ENCODE measurements at regions not wholly inside any gene's neighbourhood (a gene's known extent, or its start where the extent isn't known, plus 50 kb on each side); places are given as distances from the start of the nearest gene placed in this dataset.
A peak's percentile ranks its signal among the peaks of the same experiment; 100 is the strongest.

GRCh38 chrX:134727363-134727762 lies 69.1 kb upstream of the PLAC1 start:
- Mint-ChIP-seq H3K4me1 (no peaks in the 10 kb centered on the region), H3K27ac (no peak overlapping the region), H3K9me3 (peaks cover 4 to 73% of the 10 kb centered on the region in 2 experiments; a peak in 4 of 5 replicates), H3K27me3 (ENCODE audit: low read depth) (no peaks in the 10 kb centered on the region), H3K4me3 (no peak overlapping the region), H3K36me3 (ENCODE audit: insufficient read depth in 1 of 3, low read depth in 3 of 3) (peaks cover 0 to under 1% (median 0%) of the 10 kb centered on the region in 3 experiments; a peak in 1 of 7 replicates)
- no peaks in the 10 kb centered on the region for H3K4me1 ChIP-seq (ENCODE audit: insufficient read depth, low read length)
- H4K91ac ChIP-seq (ENCODE audit: insufficient read length, low read depth, low read length) = no peak overlapping the region
- H3K79me2 ChIP-seq (ENCODE audit: insufficient read depth, low read length) = no peaks in the 10 kb centered on the region
- H3K9me3 ChIP-seq (ENCODE audit: control insufficient read depth, low read depth, low read length) = no peaks in the 10 kb centered on the region
- DNase-seq = no peak
- H3K4ac ChIP-seq (ENCODE audit: low read depth, low read length) = no peak overlapping the region
- no peak overlapping the region for H3K18ac ChIP-seq (ENCODE audit: insufficient read length, low read depth, low read length)
- H2BK12ac ChIP-seq (ENCODE audit: insufficient read length, low read depth, low read length) = no peak overlapping the region
- no peak overlapping the region for H4K8ac ChIP-seq (replicated peaks; ENCODE audit: insufficient read length, low read depth, low read length)
- H2AK5ac ChIP-seq (ENCODE audit: insufficient read length, low read length) = no peak overlapping the region
- no peak overlapping the region for H3K4me2 ChIP-seq (ENCODE audit: insufficient read depth, insufficient read length, low read length)
- H3K79me1 ChIP-seq (ENCODE audit: insufficient read depth, low read depth, low read length, poor library complexity, severe bottlenecking) = no peaks in the 10 kb centered on the region
- no peak overlapping the region for H3K9ac ChIP-seq (ENCODE audit: extremely low read depth, insufficient read length, low read length)
- no peak overlapping the region for H3K23ac ChIP-seq (ENCODE audit: insufficient read length, low read depth, low read length)
- H4K20me1 ChIP-seq (ENCODE audit: control insufficient read depth, insufficient read depth, insufficient read length) = peaks cover 3% of the 10 kb centered on the region
- no peak overlapping the region for H2BK20ac ChIP-seq (ENCODE audit: low read depth, low read length, poor library complexity, severe bottlenecking)
- no peak overlapping the region for H2BK120ac ChIP-seq (ENCODE audit: low read depth, low read length, poor library complexity, severe bottlenecking)
- H3T11ph ChIP-seq (ENCODE audit: low read length) = no peak overlapping the region
- no peak overlapping the region for H3K27ac ChIP-seq (ENCODE audit: insufficient read length, low read depth, low read length)
- no peak overlapping the region for H3K14ac ChIP-seq (ENCODE audit: insufficient read depth, low read length)
- no peaks in the 10 kb centered on the region for H3K23me2 ChIP-seq (ENCODE audit: insufficient read length, low read depth, low read length, poor library complexity, severe bottlenecking)
- no CpG with 5 or more reads among the region's 1 CpG for WGBS (ENCODE audit: extremely low coverage, insufficient read length, low lambda C conversion rate)
- peak; percentile 36; the same call in 2 of the 3 replicates for TF ChIP-seq CTCF (conservative IDR thresholded peaks at IDR 0.05)
- no peak overlapping the region for H3K56ac ChIP-seq (ENCODE audit: insufficient read length, low read depth, low read length)
- H3K27me3 ChIP-seq (ENCODE audit: insufficient read depth, low read length) = no peaks in the 10 kb centered on the region
- H2AFZ ChIP-seq (ENCODE audit: low read length) = no peak overlapping the region
- H2BK15ac ChIP-seq (ENCODE audit: low read depth, low read length) = no peak overlapping the region
- no peak overlapping the region for H2BK5ac ChIP-seq (ENCODE audit: insufficient read length, low read length)
- no peak overlapping the region for H4K5ac ChIP-seq (ENCODE audit: insufficient read length, low read depth, low read length)

Data from H9 (cell line).